ENCODE measurements at regions not wholly inside any gene's neighbourhood (a gene's known extent, or its start where the extent isn't known, plus 50 kb on each side); places are given as distances from the start of the nearest gene placed in this dataset.

DNA sequence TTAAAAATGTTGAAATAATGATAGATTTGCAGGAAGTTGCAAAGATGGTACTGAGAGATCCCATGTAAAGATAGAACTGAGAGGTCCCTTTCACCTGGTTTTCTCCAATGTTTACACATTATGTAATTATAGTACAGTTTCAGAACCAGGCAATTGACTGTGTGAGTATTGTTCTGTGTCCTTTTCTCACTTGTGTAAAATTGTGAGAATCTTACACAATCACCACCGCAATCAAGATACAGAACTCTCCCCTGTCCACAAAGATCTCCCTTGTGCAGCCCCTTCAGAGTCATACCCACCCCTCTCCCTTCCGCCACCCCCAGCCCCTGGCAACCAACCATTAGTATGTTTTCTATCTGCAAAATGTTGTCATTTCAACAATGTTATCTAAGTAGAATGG lies 119.8 kb upstream of the NAV2 start:
- TF ChIP-seq, protein P1, sequence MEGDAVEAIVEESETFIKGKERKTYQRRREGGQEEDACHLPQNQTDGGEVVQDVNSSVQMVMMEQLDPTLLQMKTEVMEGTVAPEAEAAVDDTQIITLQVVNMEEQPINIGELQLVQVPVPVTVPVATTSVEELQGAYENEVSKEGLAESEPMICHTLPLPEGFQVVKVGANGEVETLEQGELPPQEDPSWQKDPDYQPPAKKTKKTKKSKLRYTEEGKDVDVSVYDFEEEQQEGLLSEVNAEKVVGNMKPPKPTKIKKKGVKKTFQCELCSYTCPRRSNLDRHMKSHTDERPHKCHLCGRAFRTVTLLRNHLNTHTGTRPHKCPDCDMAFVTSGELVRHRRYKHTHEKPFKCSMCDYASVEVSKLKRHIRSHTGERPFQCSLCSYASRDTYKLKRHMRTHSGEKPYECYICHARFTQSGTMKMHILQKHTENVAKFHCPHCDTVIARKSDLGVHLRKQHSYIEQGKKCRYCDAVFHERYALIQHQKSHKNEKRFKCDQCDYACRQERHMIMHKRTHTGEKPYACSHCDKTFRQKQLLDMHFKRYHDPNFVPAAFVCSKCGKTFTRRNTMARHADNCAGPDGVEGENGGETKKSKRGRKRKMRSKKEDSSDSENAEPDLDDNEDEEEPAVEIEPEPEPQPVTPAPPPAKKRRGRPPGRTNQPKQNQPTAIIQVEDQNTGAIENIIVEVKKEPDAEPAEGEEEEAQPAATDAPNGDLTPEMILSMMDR (IDR thresholded peaks at IDR 0.05; ENCODE audit: poor library complexity, severe bottlenecking): no peak
- TF ChIP-seq SMC3 (conservative IDR thresholded peaks at IDR 0.05; ENCODE audit: poor library complexity): no peak
- TF ChIP-seq EP300 (conservative IDR thresholded peaks at IDR 0.05; ENCODE audit: poor library complexity, severe bottlenecking): no peak
- no peak for TF ChIP-seq POLR2AphosphoS5 (IDR thresholded peaks at IDR 0.05)
- no peak for TF ChIP-seq EZH2 (IDR thresholded peaks at IDR 0.05; ENCODE audit: borderline replicate concordance, insufficient read depth, low read length, poor library complexity, severe bottlenecking)
- TF ChIP-seq, protein P2, sequence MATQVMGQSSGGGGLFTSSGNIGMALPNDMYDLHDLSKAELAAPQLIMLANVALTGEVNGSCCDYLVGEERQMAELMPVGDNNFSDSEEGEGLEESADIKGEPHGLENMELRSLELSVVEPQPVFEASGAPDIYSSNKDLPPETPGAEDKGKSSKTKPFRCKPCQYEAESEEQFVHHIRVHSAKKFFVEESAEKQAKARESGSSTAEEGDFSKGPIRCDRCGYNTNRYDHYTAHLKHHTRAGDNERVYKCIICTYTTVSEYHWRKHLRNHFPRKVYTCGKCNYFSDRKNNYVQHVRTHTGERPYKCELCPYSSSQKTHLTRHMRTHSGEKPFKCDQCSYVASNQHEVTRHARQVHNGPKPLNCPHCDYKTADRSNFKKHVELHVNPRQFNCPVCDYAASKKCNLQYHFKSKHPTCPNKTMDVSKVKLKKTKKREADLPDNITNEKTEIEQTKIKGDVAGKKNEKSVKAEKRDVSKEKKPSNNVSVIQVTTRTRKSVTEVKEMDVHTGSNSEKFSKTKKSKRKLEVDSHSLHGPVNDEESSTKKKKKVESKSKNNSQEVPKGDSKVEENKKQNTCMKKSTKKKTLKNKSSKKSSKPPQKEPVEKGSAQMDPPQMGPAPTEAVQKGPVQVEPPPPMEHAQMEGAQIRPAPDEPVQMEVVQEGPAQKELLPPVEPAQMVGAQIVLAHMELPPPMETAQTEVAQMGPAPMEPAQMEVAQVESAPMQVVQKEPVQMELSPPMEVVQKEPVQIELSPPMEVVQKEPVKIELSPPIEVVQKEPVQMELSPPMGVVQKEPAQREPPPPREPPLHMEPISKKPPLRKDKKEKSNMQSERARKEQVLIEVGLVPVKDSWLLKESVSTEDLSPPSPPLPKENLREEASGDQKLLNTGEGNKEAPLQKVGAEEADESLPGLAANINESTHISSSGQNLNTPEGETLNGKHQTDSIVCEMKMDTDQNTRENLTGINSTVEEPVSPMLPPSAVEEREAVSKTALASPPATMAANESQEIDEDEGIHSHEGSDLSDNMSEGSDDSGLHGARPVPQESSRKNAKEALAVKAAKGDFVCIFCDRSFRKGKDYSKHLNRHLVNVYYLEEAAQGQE (IDR thresholded peaks at IDR 0.05; ENCODE audit: borderline replicate concordance): no peak

Measured in neural cell (in vitro differentiated cells).